ENCODE measurements at regions not wholly inside any gene's neighbourhood (a gene's known extent, or its start where the extent isn't known, plus 50 kb on each side); places are given as distances from the start of the nearest gene placed in this dataset.

- TF ChIP-seq, protein P1, sequence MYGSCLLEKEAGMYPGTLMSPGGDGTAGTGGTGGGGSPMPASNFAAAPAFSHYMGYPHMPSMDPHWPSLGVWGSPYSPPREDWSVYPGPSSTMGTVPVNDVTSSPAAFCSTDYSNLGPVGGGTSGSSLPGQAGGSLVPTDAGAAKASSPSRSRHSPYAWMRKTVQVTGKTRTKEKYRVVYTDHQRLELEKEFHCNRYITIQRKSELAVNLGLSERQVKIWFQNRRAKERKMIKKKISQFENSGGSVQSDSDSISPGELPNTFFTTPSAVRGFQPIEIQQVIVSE (CRISPR knock-in tag; IDR thresholded peaks at IDR 0.05; ENCODE audit: borderline replicate concordance) = no peak
- no peak for TF ChIP-seq EMX1 (CRISPR knock-in tag; IDR thresholded peaks at IDR 0.05)
Measured at GRCh38 chr18:8549254-8549757, 59.9 kb upstream of the RAB12 start (continued).

- Mint-ChIP-seq H3K27me3 (ENCODE audit: low read depth) (no peaks in the 10 kb centered on the region), H3K9me3 (no peaks in the 10 kb centered on the region), H3K4me1 (peaks cover 25% of the 10 kb centered on the region), H3K4me3 (no peak overlapping the region), H3K36me3 (no peaks in the 10 kb centered on the region), H3K27ac (no peak overlapping the region)
- no peak for ATAC-seq
- TF ChIP-seq USF1 (CRISPR knock-in tag; IDR thresholded peaks at IDR 0.05) (no peak), AR (CRISPR knock-in tag; IDR thresholded peaks at IDR 0.05) (no peak), STAT6 (CRISPR knock-in tag; conservative IDR thresholded peaks at IDR 0.05; ENCODE audit: low read depth) (no peak), ESRRA (CRISPR knock-in tag; IDR thresholded peaks at IDR 0.05; ENCODE audit: borderline replicate concordance) (no peak), ZBTB21 (CRISPR knock-in tag; IDR thresholded peaks at IDR 0.05; ENCODE audit: borderline replicate concordance) (no peak), GABPB1 (CRISPR knock-in tag; IDR thresholded peaks at IDR 0.05) (no peak), FOXP4 (CRISPR knock-in tag; IDR thresholded peaks at IDR 0.05) (no peak), NR1H2 (CRISPR knock-in tag; IDR thresholded peaks at IDR 0.05) (no peak), SMAD4 (CRISPR knock-in tag; IDR thresholded peaks at IDR 0.05) (no peak), PRDM15 (CRISPR knock-in tag; IDR thresholded peaks at IDR 0.05) (no peak), CREM (CRISPR knock-in tag; IDR thresholded peaks at IDR 0.05) (no peak)
- TF ChIP-seq, protein P2, sequence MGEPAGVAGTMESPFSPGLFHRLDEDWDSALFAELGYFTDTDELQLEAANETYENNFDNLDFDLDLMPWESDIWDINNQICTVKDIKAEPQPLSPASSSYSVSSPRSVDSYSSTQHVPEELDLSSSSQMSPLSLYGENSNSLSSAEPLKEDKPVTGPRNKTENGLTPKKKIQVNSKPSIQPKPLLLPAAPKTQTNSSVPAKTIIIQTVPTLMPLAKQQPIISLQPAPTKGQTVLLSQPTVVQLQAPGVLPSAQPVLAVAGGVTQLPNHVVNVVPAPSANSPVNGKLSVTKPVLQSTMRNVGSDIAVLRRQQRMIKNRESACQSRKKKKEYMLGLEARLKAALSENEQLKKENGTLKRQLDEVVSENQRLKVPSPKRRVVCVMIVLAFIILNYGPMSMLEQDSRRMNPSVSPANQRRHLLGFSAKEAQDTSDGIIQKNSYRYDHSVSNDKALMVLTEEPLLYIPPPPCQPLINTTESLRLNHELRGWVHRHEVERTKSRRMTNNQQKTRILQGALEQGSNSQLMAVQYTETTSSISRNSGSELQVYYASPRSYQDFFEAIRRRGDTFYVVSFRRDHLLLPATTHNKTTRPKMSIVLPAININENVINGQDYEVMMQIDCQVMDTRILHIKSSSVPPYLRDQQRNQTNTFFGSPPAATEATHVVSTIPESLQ (CRISPR knock-in tag; IDR thresholded peaks at IDR 0.05) = no peak
- TF ChIP-seq, protein P3, sequence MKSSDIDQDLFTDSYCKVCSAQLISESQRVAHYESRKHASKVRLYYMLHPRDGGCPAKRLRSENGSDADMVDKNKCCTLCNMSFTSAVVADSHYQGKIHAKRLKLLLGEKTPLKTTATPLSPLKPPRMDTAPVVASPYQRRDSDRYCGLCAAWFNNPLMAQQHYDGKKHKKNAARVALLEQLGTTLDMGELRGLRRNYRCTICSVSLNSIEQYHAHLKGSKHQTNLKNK (CRISPR knock-in tag; IDR thresholded peaks at IDR 0.05) = no peak
- CTCF ChIA-PET = no interaction called here
- POLR2A ChIA-PET = no interaction called here
- no peak for DNase-seq (ENCODE audit: low spot score)
Measured at GRCh38 chr18:8552151-8552550, 57.1 kb upstream of the RAB12 start.
